Keratinocyte (primary cell): ENCODE measurements at regions not wholly inside any gene's neighbourhood (a gene's known extent, or its start where the extent isn't known, plus 50 kb on each side); places are given as distances from the start of the nearest gene placed in this dataset.

Experiments
- DNase-seq: peaks from one replicate; pipeline ENCODE4 v3.0.0-alpha.2; 2011; ENCODE audit warnings: low read depth, missing footprints, low spot score
- FAIRE-seq: peaks from 2 replicates; lab custom pipeline; 2011; peaks lifted over from hg19 to GRCh38; lab: Jason Lieb, UNC
- H2AFZ ChIP-seq: 2 replicates; pipeline ENCODE4 v1.6.0; 2012; ENCODE audit warnings: low read length, control low read depth, inconsistent platforms; ENCODE audit not compliant: control insufficient read depth
- H3K27ac ChIP-seq: 2 replicates; pipeline ENCODE4 v1.5.1; 2011; ENCODE audit warnings: low read length; ENCODE audit not compliant: control insufficient read depth, insufficient read depth
- H3K27me3 ChIP-seq: 3 replicates; pipeline ENCODE4 v1.6.0; 2011; ENCODE audit warnings: low read length; ENCODE audit not compliant: control insufficient read depth, insufficient read depth; ENCODE audit errors: extremely low read depth
- H3K36me3 ChIP-seq, 2 experiments: 2 replicates in 1 of 2; 3 replicates in 1 of 2; pipeline ENCODE4 v1.5.1; 2011; ENCODE audit warnings: low read length in 2 of 2, mild to moderate bottlenecking in 1 of 2; ENCODE audit not compliant: control insufficient read depth in 2 of 2, insufficient read depth in 2 of 2; ENCODE audit errors: extremely low read depth in 1 of 2
- H3K4me1 ChIP-seq: 3 replicates; pipeline ENCODE4 v1.5.1; 2011; ENCODE audit warnings: low read length; ENCODE audit not compliant: control insufficient read depth, insufficient read depth; ENCODE audit errors: extremely low read depth
- H3K4me2 ChIP-seq: 3 replicates; pipeline ENCODE4 v1.6.0; 2011; ENCODE audit warnings: low read depth, low read length; ENCODE audit not compliant: control insufficient read depth, insufficient read depth; ENCODE audit errors: extremely low read depth
- H3K4me3 ChIP-seq, 3 experiments: fragments of 200-600 bp in 1 of 3; sonication (generic) in 1 of 3; 2 replicates in 2 of 3; 3 replicates in 1 of 3; pipeline ENCODE4 v1.5.1; 2011 to 2016; ENCODE audit warnings: low read length in 3 of 3, mild to moderate bottlenecking in 3 of 3, control low read depth in 2 of 3, inconsistent platforms in 1 of 3, low read depth in 1 of 3, mixed read lengths in 1 of 3, mixed run types in 1 of 3, moderate library complexity in 1 of 3; ENCODE audit not compliant: control insufficient read depth in 2 of 3, insufficient read depth in 2 of 3; ENCODE audit errors: extremely low read depth in 1 of 3
- H3K79me2 ChIP-seq: 2 replicates; pipeline ENCODE4 v1.6.0; 2012; ENCODE audit warnings: low read length; ENCODE audit not compliant: control insufficient read depth, insufficient read depth
- H3K9ac ChIP-seq: 3 replicates; pipeline ENCODE4 v1.6.0; 2011; ENCODE audit warnings: low read length; ENCODE audit not compliant: control insufficient read depth, insufficient read depth; ENCODE audit errors: extremely low read depth
- H3K9me1 ChIP-seq: 3 replicates; pipeline ENCODE4 v1.6.0; 2011; ENCODE audit warnings: low read length; ENCODE audit not compliant: control insufficient read depth, insufficient read depth; ENCODE audit errors: extremely low read depth
- H3K9me3 ChIP-seq: 2 replicates; pipeline ENCODE4 v1.5.1; 2012; ENCODE audit warnings: low read depth, low read length; ENCODE audit not compliant: control insufficient read depth
- H4K20me1 ChIP-seq: 3 replicates; pipeline ENCODE4 v1.6.0; 2011; ENCODE audit warnings: low read length; ENCODE audit not compliant: control insufficient read depth, insufficient read depth; ENCODE audit errors: extremely low read depth
- EZH2 ChIP-seq: IDR thresholded peaks from one replicate; pipeline ENCODE4 v1.6.1; 2012; ENCODE audit warnings: inconsistent platforms, mild to moderate bottlenecking, low read length, moderate library complexity
- dilution Hi-C: fragments of 300-500 bp; cut with MboI; formaldehyde crosslinking; loops from one replicate; pipeline ENCODE4 v1.7.0; 2020; ENCODE audit warnings: low sequenced_read_pairs; ENCODE audit not compliant: extremely low pct_ligation_motif_present
- TF ChIP-seq, protein P1 (sequence below), 3 experiments: IDR thresholded peaks in 1 of 3; conservative IDR thresholded peaks in 1 of 3; optimal IDR thresholded peaks in 1 of 3; 2 replicates in 2 of 3; 3 replicates in 1 of 3; pipeline versions ENCODE3 to v1.5.1; 2011; ENCODE audit warnings: low read length in 3 of 3, mild to moderate bottlenecking in 3 of 3, moderate library complexity in 2 of 3, control low read depth in 1 of 3, inconsistent platforms in 1 of 3; ENCODE audit not compliant: insufficient read depth in 2 of 3; ENCODE audit errors: extremely low read depth in 1 of 3

DNA sequence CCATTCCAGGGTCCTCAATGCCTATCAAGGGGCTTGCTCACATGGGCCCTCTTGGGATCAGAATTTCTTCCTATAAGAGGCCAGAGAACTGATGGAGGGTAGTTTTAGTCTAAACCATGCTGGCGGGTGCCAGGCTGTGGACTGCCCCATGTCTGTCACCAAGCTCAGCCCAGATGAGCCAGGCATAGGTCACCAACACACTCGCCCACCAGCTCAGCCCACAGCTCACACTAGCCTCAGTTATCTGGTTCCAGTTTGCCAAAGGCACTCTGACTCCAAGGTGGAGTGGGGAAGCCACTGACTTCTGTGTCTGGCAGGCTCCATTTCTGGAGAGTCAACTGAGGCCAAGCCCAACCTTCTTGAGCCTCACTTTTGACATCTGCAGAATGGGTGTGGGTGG lies 50.7 kb upstream of the INSYN1 start:
- H3K79me2 ChIP-seq: no peaks in the 10 kb centered on the region
- no peaks in the 10 kb centered on the region for H4K20me1 ChIP-seq
- no peaks in the 10 kb centered on the region for H3K36me3 ChIP-seq
- H3K4me1 ChIP-seq: peaks cover 27% of the 10 kb centered on the region
- H3K4me2 ChIP-seq: no peak overlapping the region
- no peaks in the 10 kb centered on the region for H3K27me3 ChIP-seq
- dilution Hi-C loops: no loop called here
- no peaks in the 10 kb centered on the region for H3K9me3 ChIP-seq
- TF ChIP-seq, protein P1, sequence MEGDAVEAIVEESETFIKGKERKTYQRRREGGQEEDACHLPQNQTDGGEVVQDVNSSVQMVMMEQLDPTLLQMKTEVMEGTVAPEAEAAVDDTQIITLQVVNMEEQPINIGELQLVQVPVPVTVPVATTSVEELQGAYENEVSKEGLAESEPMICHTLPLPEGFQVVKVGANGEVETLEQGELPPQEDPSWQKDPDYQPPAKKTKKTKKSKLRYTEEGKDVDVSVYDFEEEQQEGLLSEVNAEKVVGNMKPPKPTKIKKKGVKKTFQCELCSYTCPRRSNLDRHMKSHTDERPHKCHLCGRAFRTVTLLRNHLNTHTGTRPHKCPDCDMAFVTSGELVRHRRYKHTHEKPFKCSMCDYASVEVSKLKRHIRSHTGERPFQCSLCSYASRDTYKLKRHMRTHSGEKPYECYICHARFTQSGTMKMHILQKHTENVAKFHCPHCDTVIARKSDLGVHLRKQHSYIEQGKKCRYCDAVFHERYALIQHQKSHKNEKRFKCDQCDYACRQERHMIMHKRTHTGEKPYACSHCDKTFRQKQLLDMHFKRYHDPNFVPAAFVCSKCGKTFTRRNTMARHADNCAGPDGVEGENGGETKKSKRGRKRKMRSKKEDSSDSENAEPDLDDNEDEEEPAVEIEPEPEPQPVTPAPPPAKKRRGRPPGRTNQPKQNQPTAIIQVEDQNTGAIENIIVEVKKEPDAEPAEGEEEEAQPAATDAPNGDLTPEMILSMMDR (optimal IDR thresholded peaks at IDR 0.05 in 1 of 3, IDR thresholded peaks at IDR 0.05 in 1 of 3, conservative IDR thresholded peaks at IDR 0.05 in 1 of 3; ENCODE audit: extremely low read depth in 1 of 3, insufficient read depth in 2 of 3, low read length in 3 of 3): no peak
- TF ChIP-seq EZH2: no peak
- H2AFZ ChIP-seq: no peak overlapping the region
- no peak overlapping the region for H3K27ac ChIP-seq
- no peak overlapping the region for H3K9ac ChIP-seq
- H3K4me3 ChIP-seq: no peak overlapping the region
- no peak for DNase-seq
- no peak for FAIRE-seq
- H3K9me1 ChIP-seq: no peaks in the 10 kb centered on the region

DNA sequence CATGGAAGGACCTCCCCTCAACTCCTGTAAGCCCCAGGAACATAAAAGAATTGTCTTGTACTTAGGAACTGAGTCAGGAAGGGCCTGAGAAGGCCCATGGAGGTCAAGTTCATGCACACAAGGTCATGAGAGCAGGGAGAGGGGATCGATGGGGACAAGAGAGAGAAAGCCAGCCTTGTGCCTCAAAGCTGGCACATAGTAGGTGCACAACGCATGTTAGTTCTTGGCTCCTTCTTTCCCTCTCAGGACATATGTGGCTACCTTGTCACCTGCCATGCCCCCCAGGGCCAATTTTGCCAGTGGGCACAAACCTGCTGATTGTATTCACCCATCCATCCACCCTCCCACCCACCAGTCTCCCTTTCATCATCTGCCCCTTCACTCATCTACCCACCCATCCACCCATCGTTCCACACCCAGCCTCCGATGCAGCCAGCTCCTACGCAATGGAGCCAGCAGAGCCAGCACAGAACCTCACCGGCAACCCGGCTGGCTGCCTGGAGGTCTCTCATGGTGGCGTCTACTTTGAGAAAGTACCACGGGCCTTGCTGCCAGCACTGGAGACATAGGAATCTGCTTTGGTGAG lies 52.4 kb upstream of the INSYN1 start:
- H3K27ac ChIP-seq: no peak overlapping the region
- H3K36me3 ChIP-seq: no peaks in the 10 kb centered on the region
- no peak for FAIRE-seq
- H3K9me1 ChIP-seq: no peaks in the 10 kb centered on the region
- no peaks in the 10 kb centered on the region for H4K20me1 ChIP-seq
- no peak for TF ChIP-seq EZH2
- TF ChIP-seq, protein P1 (optimal IDR thresholded peaks at IDR 0.05 in 1 of 3, IDR thresholded peaks at IDR 0.05 in 1 of 3, conservative IDR thresholded peaks at IDR 0.05 in 1 of 3; ENCODE audit: extremely low read depth in 1 of 3, insufficient read depth in 2 of 3, low read length in 3 of 3): no peak
- H3K4me2 ChIP-seq: no peak overlapping the region
- H3K4me1 ChIP-seq: peaks cover 13% of the 10 kb centered on the region
- no peaks in the 10 kb centered on the region for H3K79me2 ChIP-seq
- no peak for DNase-seq
- no peaks in the 10 kb centered on the region for H3K9me3 ChIP-seq
- no peak overlapping the region for H3K9ac ChIP-seq
- no peak overlapping the region for H3K4me3 ChIP-seq
- H3K27me3 ChIP-seq: peaks cover 8% of the 10 kb centered on the region
- dilution Hi-C loops: no loop called here
- no peak overlapping the region for H2AFZ ChIP-seq
